GM12878 (cell line): ENCODE measurements at regions not wholly inside any gene's neighbourhood (a gene's known extent, or its start where the extent isn't known, plus 50 kb on each side); places are given as distances from the start of the nearest gene placed in this dataset.

Source experiments
- MYC ChIP-seq: IDR thresholded peaks from 2 replicates; pipeline ENCODE4 v1.6.1; 2011; ENCODE audit warnings: mild to moderate bottlenecking, low read length, moderate library complexity, inconsistent platforms; ENCODE audit not compliant: insufficient read depth, insufficient replicate concordance, insufficient read length, severe bottlenecking
- POLR2A ChIP-seq: IDR thresholded peaks from 2 replicates; pipeline ENCODE4 v1.6.1; 2011; ENCODE audit warnings: low read depth, mild to moderate bottlenecking, low read length
- RCOR1 ChIP-seq: conservative IDR thresholded peaks from 2 replicates; pipeline ENCODE4 v1.6.1; 2012; ENCODE audit warnings: low read depth, low read length, improper control_type of control experiment
- TF ChIP-seq, protein P1 (sequence below), 3 experiments: IDR thresholded peaks in 2 of 3; conservative IDR thresholded peaks in 1 of 3; 2 replicates each; pipeline ENCODE4 v1.5.1; 2011; ENCODE audit warnings: low read depth in 3 of 3, low read length in 3 of 3, mild to moderate bottlenecking in 3 of 3, control low read depth in 2 of 3, moderate library complexity in 2 of 3, inconsistent platforms in 1 of 3, mixed read lengths in 1 of 3; ENCODE audit not compliant: control insufficient read depth in 2 of 3, insufficient read depth in 1 of 3; ENCODE audit errors: extremely low read depth in 1 of 3
- TF ChIP-seq, protein P2 (sequence below): IDR thresholded peaks from 2 replicates; pipeline ENCODE4 v1.6.1; 2012; ENCODE audit warnings: low read depth, low read length, improper control_type of control experiment

- TF ChIP-seq, protein P1, sequence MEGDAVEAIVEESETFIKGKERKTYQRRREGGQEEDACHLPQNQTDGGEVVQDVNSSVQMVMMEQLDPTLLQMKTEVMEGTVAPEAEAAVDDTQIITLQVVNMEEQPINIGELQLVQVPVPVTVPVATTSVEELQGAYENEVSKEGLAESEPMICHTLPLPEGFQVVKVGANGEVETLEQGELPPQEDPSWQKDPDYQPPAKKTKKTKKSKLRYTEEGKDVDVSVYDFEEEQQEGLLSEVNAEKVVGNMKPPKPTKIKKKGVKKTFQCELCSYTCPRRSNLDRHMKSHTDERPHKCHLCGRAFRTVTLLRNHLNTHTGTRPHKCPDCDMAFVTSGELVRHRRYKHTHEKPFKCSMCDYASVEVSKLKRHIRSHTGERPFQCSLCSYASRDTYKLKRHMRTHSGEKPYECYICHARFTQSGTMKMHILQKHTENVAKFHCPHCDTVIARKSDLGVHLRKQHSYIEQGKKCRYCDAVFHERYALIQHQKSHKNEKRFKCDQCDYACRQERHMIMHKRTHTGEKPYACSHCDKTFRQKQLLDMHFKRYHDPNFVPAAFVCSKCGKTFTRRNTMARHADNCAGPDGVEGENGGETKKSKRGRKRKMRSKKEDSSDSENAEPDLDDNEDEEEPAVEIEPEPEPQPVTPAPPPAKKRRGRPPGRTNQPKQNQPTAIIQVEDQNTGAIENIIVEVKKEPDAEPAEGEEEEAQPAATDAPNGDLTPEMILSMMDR (IDR thresholded peaks at IDR 0.05 in 2 of 3, conservative IDR thresholded peaks at IDR 0.05 in 1 of 3; ENCODE audit: control insufficient read depth in 2 of 3, extremely low read depth in 1 of 3, insufficient read depth in 1 of 3, low read depth in 3 of 3, low read length in 3 of 3), result no peak
- TF ChIP-seq, protein P2, sequence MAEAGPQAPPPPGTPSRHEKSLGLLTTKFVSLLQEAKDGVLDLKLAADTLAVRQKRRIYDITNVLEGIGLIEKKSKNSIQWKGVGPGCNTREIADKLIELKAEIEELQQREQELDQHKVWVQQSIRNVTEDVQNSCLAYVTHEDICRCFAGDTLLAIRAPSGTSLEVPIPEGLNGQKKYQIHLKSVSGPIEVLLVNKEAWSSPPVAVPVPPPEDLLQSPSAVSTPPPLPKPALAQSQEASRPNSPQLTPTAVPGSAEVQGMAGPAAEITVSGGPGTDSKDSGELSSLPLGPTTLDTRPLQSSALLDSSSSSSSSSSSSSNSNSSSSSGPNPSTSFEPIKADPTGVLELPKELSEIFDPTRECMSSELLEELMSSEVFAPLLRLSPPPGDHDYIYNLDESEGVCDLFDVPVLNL, result no peak
- TF ChIP-seq RCOR1 (no peak), MYC (no peak), POLR2A (no peak)
Observed at GRCh38 chr2:129010262-129010661, 691.6 kb upstream of the HS6ST1 start.
